Caco-2 (cell line): ENCODE measurements at regions not wholly inside any gene's neighbourhood (a gene's known extent, or its start where the extent isn't known, plus 50 kb on each side); places are given as distances from the start of the nearest gene placed in this dataset.

Experiments
- BruUV-seq: library from RNA; stranded (reverse); fragments of 400-500 nt; replicated peaks from 2 replicates; lab custom pipeline; 2021; lab: Mats Ljungman, UMichigan
- CTCF ChIA-PET: fragments of 300-600 bp; sonication (Branson Sonifier 250); formaldehyde crosslinking; loops from one replicate; lab custom pipeline; 2022; ENCODE audit warnings: antibody characterized with exemption; lab: Charles Lee
- POLR2A ChIA-PET: fragments of 300-600 bp; sonication (Branson Sonifier 250); formaldehyde crosslinking; loops from one replicate; lab custom pipeline; 2022; ENCODE audit warnings: antibody characterized with exemption; lab: Charles Lee
- DNase-seq, 2 experiments: peaks; one replicate each; pipeline versions ENCODE4 v3.0.0 to v3.0.0-alpha.2; 2020 to 2022
- H3K27me3 ChIP-seq: replicated peaks from 2 replicates; pipeline ENCODE4 v1.6.0; 2011; ENCODE audit warnings: low read length; ENCODE audit not compliant: control insufficient read depth, insufficient read depth
- H3K36me3 ChIP-seq: 2 replicates; pipeline ENCODE4 v1.5.1; 2011; ENCODE audit warnings: low read length; ENCODE audit not compliant: control insufficient read depth, insufficient read depth
- H3K4me1 ChIP-seq: fragments of 250-450 bp; sonication (Bioruptor Pico); 2 replicates; pipeline ENCODE4 v1.5.1; 2020; ENCODE audit warnings: mild to moderate bottlenecking
- H3K4me3 ChIP-seq: 2 replicates; pipeline ENCODE4 v1.5.1; 2011; ENCODE audit warnings: low read depth, mild to moderate bottlenecking, control low read depth, low read length
- H3K9me3 ChIP-seq: fragments of 250-450 bp; sonication (Bioruptor Pico); 2 replicates; pipeline ENCODE4 v1.5.1; 2020; ENCODE audit warnings: mild to moderate bottlenecking, moderate library complexity
- H3K27ac Mint-ChIP-seq: one replicate; pipeline ENCODE4 v1.8.0; 2022; ENCODE audit warnings: mixed read lengths; ENCODE audit not compliant: unreplicated experiment
- H3K27me3 Mint-ChIP-seq: one replicate; pipeline ENCODE4 v1.8.0; 2022; ENCODE audit warnings: mixed read lengths; ENCODE audit not compliant: insufficient read depth, unreplicated experiment
- H3K36me3 Mint-ChIP-seq: one replicate; pipeline ENCODE4 v1.8.0; 2022; ENCODE audit warnings: mild to moderate bottlenecking, mixed read lengths; ENCODE audit not compliant: insufficient read depth, unreplicated experiment
- H3K4me1 Mint-ChIP-seq: one replicate; pipeline ENCODE4 v1.8.0; 2022; ENCODE audit warnings: low read depth, mixed read lengths; ENCODE audit not compliant: unreplicated experiment
- H3K4me3 Mint-ChIP-seq: one replicate; pipeline ENCODE4 v1.8.0; 2022; ENCODE audit warnings: mild to moderate bottlenecking, moderate library complexity, mixed read lengths; ENCODE audit not compliant: unreplicated experiment
- H3K9me3 Mint-ChIP-seq: one replicate; pipeline ENCODE4 v1.8.0; 2022; ENCODE audit warnings: mixed read lengths; ENCODE audit not compliant: unreplicated experiment
- intact Hi-C: fragments of 100-400 bp; cut with micrococcal nuclease; formaldehyde crosslinking; loops from one replicate; pipeline ENCODE4 v1.10.0; 2022; ENCODE audit not compliant: unreplicated experiment
- TF ChIP-seq, protein P1 (sequence below), 2 experiments: fragments of 200-600 bp in 1 of 2; IDR thresholded peaks; 1 replicate in 1 of 2; 2 replicates in 1 of 2; pipeline versions ENCODE4 v1.5.1 to v1.8.0; 2011 to 2022; ENCODE audit warnings: antibody characterized with exemption in 1 of 2, control low read depth in 1 of 2, inconsistent platforms in 1 of 2, low read depth in 1 of 2, low read length in 1 of 2, mild to moderate bottlenecking in 1 of 2, moderate library complexity in 1 of 2; ENCODE audit not compliant: insufficient read depth in 1 of 2, severe bottlenecking in 1 of 2, unreplicated experiment in 1 of 2

GRCh38 chr3:152968388-152969024 is 133.6 kb downstream of the P2RY1 start:
- no peak overlapping the region for H3K4me3 Mint-ChIP-seq
- DNase-seq, result no peak
- BruUV-seq, result no TSS peak
- no peaks in the 10 kb centered on the region for H3K27me3 Mint-ChIP-seq
- Histone ChIP-seq H3K4me3 (no peak overlapping the region), H3K36me3 (no peaks in the 10 kb centered on the region), H3K4me1 (peaks cover 15% of the 10 kb centered on the region), H3K27me3 (no peaks in the 10 kb centered on the region), H3K9me3 (peaks cover 10% of the 10 kb centered on the region)
- peaks cover 7% of the 10 kb centered on the region for H3K36me3 Mint-ChIP-seq
- POLR2A ChIA-PET, result no interaction called here
- peaks cover 16% of the 10 kb centered on the region for H3K4me1 Mint-ChIP-seq
- peaks cover 32% of the 10 kb centered on the region for H3K9me3 Mint-ChIP-seq
- CTCF ChIA-PET, result no interaction called here
- intact Hi-C loops, result loop anchor here (10.0 kb wide), 1 partner anchor 274 kb away; no protein-coding TSS in a partner anchor
- TF ChIP-seq, protein P1, sequence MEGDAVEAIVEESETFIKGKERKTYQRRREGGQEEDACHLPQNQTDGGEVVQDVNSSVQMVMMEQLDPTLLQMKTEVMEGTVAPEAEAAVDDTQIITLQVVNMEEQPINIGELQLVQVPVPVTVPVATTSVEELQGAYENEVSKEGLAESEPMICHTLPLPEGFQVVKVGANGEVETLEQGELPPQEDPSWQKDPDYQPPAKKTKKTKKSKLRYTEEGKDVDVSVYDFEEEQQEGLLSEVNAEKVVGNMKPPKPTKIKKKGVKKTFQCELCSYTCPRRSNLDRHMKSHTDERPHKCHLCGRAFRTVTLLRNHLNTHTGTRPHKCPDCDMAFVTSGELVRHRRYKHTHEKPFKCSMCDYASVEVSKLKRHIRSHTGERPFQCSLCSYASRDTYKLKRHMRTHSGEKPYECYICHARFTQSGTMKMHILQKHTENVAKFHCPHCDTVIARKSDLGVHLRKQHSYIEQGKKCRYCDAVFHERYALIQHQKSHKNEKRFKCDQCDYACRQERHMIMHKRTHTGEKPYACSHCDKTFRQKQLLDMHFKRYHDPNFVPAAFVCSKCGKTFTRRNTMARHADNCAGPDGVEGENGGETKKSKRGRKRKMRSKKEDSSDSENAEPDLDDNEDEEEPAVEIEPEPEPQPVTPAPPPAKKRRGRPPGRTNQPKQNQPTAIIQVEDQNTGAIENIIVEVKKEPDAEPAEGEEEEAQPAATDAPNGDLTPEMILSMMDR (IDR thresholded peaks at IDR 0.05; ENCODE audit: insufficient read depth in 1 of 2, low read depth in 1 of 2, low read length in 1 of 2, severe bottlenecking in 1 of 2, unreplicated experiment in 1 of 2), result no peak
- peak overlapping the region; percentile 89 for H3K27ac Mint-ChIP-seq

DNA sequence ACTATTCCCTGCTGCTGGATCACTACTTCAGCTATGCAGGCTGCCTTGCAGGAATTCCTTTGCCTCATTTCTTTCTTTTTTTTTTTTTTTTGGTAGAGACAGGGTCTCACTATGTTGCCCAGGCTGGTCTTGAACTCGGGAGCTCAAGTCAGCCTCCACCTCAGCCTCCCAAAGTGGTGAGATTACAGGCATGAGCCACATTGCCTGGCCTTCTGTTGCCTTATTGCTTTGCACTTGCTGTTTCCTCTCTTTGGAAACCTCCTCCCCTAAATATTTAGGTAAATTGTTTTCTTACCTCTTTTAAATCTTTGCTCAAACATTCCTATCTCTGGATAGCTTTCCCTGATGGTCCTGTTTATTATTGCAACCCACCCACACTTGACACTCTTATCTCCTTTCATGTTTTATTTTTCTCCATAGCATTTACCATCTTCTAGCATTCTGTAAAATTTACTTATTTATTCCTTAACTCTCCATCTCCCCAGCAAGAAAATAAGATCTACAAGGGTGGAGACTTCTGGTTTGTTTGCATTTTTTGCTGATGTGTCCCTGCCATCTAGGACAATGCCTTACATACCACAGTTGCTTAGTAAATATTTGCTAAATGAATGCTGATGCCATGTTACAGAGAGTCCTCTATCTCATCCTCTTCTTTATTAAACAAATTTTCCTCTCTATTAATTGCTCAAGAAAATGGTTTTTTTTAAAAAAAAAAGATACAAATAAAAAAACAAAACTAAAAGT is 134.8 kb downstream of the P2RY1 start:
- no peak overlapping the region for H3K4me3 ChIP-seq
- peaks cover 10% of the 10 kb centered on the region for H3K9me3 ChIP-seq
- intact Hi-C loops, result loop anchor here (10.0 kb wide), 1 partner anchor 275 kb away; no protein-coding TSS in a partner anchor
- TF ChIP-seq, protein P1 (IDR thresholded peaks at IDR 0.05; ENCODE audit: insufficient read depth in 1 of 2, low read depth in 1 of 2, low read length in 1 of 2, severe bottlenecking in 1 of 2, unreplicated experiment in 1 of 2), result no peak
- H3K36me3 Mint-ChIP-seq, result peaks cover 7% of the 10 kb centered on the region
- no TSS peak for BruUV-seq
- peaks cover 16% of the 10 kb centered on the region for H3K4me1 Mint-ChIP-seq
- peak overlapping the region; percentile 89 for H3K27ac Mint-ChIP-seq
- peaks cover 15% of the 10 kb centered on the region for H3K4me1 ChIP-seq
- no peaks in the 10 kb centered on the region for H3K27me3 ChIP-seq
- H3K27me3 Mint-ChIP-seq, result no peaks in the 10 kb centered on the region
- CTCF ChIA-PET, result interaction anchor here (0.6 kb wide), 1 partner anchor 9 kb away, joined by 4 read pairs; no protein-coding TSS in a partner anchor
- peak in 1 of 2 experiments; percentile 31 for DNase-seq
- POLR2A ChIA-PET, result no interaction called here
- H3K36me3 ChIP-seq, result no peaks in the 10 kb centered on the region
- H3K4me3 Mint-ChIP-seq, result peak overlapping the region; percentile 58
- H3K9me3 Mint-ChIP-seq, result peaks cover 28% of the 10 kb centered on the region

DNA sequence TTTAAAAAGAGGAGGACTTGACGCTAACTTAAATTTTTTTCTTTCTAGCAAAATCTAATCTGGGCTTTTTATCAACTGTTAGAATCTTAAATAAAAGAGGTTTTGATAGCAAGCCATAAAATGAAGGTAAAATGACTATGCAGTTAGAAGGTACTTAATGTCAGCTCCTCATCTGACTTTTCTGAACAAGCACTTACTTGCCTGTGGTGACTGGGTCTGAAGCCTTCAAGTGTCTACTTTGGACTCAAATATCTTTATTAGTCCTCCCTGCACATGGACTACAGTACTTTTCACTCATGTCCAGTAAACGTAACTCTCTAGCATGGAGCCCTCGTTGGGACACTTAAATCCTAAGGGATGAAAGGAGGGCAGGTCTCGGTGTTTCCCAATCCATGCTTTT is 135.9 kb downstream of the P2RY1 start:
- peaks cover 15% of the 10 kb centered on the region for H3K4me1 ChIP-seq
- Mint-ChIP-seq H3K4me3 (no peak overlapping the region), H3K36me3 (peaks cover 7% of the 10 kb centered on the region), H3K9me3 (peaks cover 27% of the 10 kb centered on the region), H3K4me1 (peaks cover 16% of the 10 kb centered on the region), H3K27me3 (no peaks in the 10 kb centered on the region), H3K27ac (no peak overlapping the region)
- ChIA-PET CTCF (no interaction called here), POLR2A (no interaction called here)
- no peak overlapping the region for H3K4me3 ChIP-seq
- BruUV-seq, result no TSS peak
- H3K9me3 ChIP-seq, result peaks cover 10% of the 10 kb centered on the region
- intact Hi-C loops, result no loop called here
- H3K27me3 ChIP-seq, result no peaks in the 10 kb centered on the region
- H3K36me3 ChIP-seq, result no peaks in the 10 kb centered on the region
- TF ChIP-seq, protein P1 (IDR thresholded peaks at IDR 0.05; ENCODE audit: insufficient read depth in 1 of 2, low read depth in 1 of 2, low read length in 1 of 2, severe bottlenecking in 1 of 2, unreplicated experiment in 1 of 2), result no peak
- no peak for DNase-seq
